GM21619 (cell line): ENCODE measurements at regions not wholly inside any gene's neighbourhood (a gene's known extent, or its start where the extent isn't known, plus 50 kb on each side); places are given as distances from the start of the nearest gene placed in this dataset.
A peak's percentile ranks its signal among the peaks of the same experiment; 100 is the strongest.

Source experiments
- ATAC-seq: cut with Tn5 transposase; IDR thresholded peaks from one replicate; pipeline ENCODE4 v1.9.1; 2021; ENCODE audit not compliant: unreplicated experiment

DNA sequence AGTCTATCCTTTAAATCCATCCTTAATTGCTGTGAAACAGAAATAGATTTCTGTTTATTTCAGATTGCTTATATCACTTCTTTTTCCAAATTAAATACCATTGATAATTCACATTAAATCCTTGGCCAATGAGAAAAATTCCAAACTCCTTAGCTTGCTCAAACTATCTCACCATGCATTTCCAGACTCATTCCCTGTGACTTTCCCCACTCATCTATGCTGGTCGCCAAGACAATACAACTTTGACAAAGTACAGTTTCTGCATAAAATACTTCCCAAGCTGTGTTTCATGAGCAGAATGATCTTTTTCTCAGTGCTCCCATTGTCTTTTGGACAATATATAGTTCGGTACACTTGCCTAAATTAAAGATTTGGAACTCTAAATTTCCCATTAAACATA is 575.6 kb downstream of the CPS1 start:
- ATAC-seq, result no peak

DNA sequence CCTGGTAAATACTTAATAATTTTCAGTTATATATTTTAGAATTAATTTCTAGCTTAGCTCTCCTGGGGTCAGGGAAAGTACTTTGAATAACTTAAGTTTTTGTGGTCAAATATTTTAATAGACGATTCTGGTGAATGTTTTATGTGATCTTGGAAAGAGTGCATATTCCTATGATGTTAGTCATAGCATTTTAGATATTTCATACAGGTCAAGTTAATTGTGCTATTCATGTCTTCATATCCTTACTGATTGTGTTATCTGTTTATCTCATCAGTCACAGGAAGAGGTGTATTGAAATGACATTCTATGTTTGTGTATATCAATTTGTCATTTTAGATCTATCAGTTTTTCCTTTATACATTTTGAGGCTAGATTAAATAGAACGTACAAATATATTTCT is 576.2 kb downstream of the CPS1 start:
- ATAC-seq, result no peak

DNA sequence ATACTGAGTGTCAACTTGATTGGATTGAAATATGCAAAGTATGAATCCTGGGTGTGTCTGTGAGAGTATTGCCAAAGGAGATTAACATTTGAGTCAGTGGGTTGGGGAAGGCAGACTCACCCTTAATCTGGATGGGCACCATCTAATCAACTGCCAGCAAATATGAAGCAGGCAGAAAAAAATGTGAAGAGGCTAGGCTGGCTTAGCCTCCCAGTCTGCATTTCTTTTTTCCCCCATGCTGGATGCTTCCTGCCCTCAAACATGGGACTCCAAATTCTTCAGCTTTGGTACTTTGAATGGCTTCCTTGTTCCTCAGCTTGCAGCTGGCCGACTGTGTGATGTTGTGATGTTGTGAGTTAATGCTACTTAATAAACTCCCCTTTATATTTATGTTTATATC is 577.4 kb downstream of the CPS1 start:
- no peak for ATAC-seq

DNA sequence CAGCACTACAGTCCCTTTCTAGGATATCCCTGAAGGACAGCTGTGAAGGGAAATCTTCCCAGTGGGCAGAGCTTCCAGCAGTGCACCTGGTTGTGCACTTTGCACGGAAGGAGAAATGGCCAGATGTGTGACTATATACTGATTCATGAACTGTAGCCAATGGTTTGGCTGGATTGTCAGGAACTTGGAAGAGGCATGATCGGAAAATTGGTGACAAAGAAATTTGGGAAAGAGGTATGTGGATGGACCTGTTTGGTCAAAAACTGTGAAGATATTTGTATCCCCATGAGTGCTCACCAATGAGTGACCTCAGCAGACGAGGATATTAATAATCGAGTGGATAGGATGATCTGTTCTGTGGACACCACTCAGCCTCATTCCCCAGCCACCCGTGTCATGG is 582.2 kb downstream of the CPS1 start:
- no peak for ATAC-seq

DNA sequence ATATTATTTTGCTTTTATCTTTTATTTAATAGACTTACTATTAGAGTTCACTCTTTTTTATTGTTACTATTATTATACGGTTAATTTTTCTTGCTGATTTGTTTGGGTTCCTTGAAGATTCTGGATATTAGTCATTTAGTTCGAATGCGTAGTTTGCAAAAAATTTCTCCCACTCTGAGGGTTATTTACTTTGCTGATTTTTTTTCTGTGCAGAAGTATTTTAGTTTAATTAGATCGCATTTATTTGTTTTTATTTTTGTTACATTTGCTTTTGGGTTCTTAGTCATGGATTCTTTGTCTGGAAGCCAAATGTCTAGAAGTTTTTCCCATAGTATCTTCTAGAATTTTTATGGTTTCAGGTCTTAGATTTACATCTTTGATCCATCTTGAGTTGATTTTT is 585.2 kb downstream of the CPS1 start:
- no peak for ATAC-seq

DNA sequence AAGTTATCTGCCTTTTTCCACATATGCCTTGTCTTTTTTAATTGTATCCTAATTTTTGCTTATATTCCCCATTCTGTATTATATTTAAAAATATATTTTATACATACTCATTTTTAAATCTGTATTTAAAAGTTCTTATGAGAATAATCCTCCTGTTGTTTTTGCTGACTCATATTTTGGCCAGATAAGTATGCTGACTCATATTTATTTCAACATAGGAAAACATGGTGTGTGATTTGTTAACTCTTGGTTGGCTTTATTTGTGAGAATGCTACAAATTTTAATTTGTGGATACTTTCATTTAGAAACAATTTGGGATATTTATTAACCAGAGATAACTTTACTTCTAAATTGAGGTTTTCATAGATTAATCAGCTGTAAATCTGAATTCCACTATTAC is 587.7 kb downstream of the CPS1 start:
- ATAC-seq, result no peak

DNA sequence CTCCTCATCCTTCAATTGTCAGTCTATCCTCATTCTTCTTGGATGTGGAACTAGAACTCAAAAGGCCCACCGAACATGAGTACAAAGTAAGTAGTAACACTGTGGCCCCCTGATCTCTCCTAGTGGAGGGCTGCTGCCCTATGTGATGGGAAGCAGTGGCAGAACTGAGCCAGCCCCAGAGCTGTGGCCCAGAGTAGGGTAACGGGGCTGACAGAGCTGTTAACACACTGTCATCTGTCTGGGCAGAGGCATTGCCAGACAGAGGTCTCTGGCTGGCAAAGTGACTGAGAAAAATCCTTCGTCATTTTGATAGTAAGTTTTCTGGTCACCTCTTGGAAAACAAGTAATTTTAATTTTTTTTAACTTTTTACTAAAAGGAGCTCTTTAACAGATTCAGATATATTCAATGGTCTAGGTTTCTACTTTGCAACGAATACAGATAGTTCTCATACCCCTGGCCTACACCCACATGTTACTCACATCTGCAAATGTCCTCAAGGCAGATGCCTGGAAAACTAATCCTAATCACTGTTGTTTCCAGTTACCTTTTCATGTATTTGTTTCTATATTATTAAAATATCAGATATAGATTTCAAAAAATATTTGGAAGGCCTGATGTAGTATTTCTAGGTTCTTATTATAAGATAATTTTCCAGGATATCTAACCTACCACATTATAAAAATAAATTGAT is 588.7 kb downstream of the CPS1 start:
- ATAC-seq, result no peak

DNA sequence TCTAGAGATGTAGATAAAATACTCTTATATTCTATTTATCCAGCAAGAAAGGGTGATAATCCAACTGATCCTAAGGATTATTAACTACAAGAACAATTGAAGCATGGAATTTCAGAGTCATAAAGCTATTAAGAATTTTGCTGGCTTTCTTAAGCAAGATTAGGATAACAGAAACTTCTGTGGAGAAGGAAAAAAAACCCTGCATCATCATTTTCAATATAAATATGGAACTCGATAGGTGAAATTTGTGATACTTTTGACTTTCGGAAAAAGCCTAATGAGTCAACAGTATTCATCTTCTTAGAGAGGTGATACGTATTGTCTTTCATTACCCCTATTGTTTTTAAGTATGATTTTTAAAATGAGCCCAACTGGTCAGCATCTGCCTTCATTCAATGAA is 593.3 kb downstream of the CPS1 start:
- ATAC-seq, result no peak

DNA sequence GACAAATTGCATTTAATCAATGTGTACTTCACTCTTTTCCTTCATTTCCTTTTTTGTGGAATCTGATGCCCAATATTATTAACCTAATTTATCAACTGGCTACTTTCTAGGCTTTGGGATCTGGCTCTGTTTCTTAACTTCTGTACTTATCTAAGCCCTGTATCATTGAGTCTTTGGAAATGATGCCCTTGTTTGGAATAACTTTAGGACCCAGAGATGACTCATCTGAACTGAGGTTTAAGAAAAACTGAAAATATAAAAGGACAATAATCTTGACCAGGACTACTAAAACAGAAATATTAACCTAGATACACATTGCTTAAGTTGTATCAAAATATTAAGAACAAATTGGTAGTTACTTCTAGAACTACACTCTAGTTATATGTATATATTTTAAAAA is 600.8 kb downstream of the CPS1 start:
- ATAC-seq, result no peak

DNA sequence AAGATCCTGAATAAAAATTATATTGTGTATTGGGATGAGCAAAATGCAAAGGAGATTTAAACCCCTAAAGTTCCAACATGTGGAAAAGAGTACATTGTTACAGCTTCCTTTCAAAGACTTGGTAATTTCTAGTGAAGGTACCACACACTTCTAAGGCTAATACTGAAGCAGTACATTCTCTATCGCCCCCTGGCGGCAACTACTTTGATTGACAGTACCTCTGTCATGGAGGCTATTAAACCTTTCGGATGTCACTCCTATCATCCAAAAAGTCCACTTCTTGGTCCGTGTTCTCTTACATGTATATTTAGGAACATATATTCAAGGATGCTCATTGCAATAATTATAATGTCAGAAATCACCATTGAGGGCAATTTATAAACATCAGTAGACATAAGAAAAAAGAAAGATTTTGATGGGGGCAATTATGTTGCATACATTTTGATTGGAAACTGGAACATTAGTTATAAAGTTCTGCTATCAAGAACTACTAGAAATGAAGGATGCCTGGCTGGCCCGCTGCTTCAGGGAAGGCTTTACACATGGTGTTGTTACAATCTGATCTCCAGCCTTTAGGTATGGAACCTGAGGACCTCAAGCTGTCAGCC is 601.6 kb downstream of the CPS1 start:
- ATAC-seq, result peak; percentile 99

DNA sequence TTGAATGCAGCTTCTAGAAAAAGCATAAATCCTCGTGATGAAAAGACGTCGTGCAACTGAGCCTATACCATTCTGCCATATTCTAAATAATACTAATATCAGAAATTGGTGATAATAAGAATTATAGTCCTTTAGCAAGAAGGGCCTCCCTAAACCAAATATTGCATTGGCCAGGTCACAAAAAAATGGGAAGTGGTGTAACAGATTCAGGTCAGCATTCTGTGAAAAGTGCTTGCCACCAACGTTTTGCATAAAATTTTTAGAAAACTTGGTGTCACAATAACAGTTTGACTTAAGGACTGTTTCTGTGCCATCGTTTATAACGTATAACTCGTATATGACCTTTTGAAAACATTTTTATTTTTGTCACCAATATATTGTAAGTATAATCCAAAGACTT is 603.6 kb downstream of the CPS1 start:
- no peak for ATAC-seq

DNA sequence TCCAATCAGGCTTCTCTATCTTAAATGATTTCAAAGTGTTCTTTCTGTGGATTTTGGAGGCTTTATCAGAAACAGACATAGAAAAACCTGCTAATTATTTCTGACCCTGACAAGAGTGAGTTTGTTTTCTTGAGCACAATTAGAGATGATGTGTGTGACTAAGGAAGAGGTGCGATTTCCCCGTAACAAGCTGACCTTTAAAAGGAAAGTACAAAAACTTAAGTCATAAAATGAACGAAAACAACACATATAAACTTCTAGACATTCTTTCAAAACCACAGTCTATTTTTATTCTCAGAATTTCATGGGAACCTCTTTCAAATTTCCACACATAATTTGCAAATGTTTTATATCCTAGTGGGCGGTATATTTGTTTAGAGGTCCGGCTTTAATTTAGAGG is 604.8 kb downstream of the CPS1 start:
- no peak for ATAC-seq

DNA sequence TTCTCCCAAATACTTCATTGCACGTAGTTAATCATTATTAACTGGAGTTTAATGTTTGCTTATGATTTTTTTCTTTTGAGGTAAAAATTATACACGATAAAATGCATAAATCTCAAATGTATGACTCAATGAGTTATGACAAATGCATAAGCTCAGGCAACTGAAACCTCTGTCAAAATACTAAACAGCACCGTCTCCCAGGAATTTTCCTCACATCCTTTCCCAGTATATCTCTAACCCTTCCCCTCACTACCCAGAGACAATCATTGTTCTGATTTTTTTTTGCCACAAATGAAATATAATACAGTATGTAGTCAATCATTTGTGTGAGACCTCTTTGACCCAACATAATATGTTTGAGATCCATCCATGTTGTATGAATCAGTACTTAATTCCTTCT is 606.5 kb downstream of the CPS1 start:
- no peak for ATAC-seq

DNA sequence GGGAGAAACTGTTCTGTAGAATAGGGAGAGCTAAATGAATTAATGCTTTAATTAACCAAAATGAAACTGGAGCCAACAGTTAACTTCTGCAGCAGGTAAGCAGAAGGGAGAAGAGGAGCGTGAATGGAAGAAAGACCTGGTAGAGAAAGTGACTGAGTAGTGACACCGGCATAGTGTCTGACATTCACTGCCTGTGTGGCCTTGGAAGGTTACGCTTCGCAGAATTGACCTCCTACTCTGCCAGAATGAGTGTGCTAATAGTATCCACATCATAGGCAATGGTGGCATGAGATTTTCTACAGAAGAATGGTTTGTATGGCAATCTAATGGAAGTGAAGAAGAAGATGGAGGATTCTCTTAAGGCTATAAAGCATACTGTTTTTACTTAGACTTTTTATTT is 614.4 kb downstream of the CPS1 start:
- no peak for ATAC-seq

DNA sequence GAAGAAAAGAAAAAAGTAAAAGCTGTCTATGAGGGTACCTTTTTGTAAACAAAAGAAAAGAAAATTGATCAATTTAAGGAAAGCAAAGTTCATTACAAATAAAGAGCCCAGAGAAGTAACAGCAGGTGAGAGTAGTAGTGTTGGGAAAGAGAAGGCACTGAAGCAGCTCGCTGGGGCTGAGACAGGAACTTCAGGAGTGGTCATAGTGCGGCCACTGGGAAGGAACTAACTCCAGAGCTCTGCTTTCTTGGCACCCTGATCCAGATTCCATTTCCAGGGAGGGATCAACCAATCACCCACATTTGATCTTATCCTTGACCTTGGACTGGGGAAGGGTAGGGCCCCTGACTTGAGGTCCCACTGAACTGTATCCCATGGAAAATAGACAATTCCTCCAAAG is 617.6 kb downstream of the CPS1 start:
- ATAC-seq, result no peak

DNA sequence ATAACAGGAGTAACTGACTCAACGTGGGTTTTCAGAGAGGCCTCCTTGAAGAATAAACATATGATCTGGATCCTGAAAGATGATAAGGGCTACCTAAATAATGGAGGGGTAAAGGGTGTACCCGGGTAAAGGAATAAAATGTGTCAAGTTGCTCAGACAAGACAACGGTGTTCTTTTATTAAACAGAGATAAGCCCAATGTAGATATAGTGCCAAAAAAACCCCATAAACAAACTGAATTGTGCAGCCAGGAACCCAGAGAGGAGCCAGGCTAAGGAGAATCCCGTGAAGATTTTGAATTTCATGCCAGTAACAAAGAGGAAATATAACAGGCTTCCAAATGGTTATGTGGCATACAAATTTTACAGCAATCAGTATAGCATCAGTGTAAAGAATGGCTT is 618.2 kb downstream of the CPS1 start:
- ATAC-seq, result no peak

DNA sequence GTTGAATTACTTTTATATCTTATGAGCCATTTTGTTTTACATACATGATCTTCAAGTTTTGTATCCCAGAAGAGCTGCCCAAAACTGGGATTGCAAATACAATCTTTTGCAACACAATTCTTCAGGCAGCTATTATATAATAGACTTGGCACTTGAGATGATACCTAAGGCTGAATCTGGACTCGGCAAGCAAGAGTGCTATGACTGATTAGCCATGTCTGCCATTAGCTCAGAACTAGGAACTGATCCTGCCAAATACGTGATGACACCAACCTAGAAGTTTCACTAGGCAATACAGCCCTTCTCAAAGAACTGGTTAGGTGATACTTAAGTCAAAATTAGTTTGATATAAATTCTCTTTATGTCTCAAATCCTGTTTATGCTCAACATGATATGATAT is 619.6 kb downstream of the CPS1 start:
- no peak for ATAC-seq

DNA sequence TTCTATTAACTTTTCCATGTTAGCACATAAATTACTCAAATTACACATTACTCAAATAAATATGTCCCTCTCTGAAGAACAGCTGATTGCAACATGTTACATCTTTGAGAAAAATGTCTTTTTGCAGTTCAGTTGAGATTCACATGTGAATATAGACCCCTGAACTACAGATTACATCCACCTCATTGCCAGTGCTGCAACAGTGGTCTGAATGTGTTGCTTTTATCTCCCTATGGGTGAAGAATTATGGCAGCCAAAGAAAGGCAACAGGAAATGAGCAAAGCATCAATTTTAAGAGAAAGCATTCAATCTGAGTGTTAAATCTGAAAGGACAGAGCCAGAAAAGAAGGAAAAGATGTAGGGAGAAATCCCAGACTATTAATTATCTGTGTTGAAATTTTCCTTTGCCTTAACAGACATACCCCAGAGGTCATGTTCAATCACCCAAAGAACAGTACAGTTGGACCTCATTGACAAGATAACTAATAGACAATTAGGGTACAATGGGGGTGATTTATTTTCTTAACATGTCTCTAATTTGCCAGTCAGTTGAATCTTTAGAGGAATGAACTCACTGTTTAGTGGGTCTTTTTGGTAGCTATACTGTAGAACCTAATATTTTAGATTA is 620.2 kb downstream of the CPS1 start:
- no peak for ATAC-seq

DNA sequence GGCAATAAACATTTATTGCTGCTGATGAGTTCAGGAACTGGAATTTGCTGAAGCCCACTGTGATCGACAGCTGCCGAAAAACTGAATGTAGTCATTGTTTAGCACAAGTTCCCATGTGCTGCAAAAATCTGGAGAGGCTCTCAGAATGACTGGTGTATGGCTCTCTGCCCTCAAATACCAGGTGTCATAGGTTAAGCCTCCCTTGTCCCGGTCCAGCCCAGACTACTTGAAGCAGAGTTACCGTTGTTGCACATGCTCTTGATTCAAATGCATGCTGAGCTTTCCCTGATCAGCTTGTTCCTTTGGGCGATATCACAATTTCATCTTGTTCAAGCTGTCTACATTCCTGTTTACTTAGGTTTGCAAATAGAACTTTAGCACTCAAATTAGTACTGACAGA is 625.2 kb downstream of the CPS1 start:
- no peak for ATAC-seq

DNA sequence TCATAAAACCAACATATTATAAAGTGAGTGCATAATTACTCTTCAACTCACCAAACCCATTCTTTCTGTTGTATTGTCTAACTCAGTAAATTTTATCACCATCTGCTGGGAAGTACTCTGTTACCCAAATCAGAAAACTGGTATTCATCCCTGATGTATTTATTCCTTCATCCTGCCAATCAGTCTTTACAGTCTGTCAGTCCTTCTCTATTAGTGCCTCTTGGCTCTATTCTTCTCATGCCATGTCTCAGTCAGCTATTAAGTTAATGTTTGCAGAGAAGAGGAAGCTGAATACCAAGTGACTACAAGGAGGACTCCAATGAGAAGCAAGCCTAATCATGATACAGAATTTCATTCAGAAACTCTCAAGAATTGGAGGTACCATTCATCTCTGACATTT is 631.2 kb downstream of the CPS1 start:
- no peak for ATAC-seq

DNA sequence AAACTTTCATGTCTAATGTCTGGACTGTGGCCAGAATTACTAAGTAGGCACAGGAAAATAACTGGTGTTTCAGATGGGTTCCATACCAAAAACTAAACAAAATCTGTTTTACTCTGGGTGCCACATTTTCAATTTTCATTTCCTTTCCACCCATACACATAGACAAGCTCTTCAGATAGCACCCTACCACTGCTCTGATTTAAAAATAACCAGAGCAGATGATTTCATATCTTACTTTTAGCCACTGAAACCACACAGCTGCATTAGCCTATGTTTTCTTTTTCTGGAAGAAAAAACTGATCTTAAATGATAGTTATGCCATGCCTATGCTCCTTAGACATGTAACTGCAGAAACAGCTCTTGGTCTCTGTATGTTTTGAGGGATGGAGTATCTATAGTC is 647.6 kb downstream of the CPS1 start:
- ATAC-seq, result peak; percentile 73

DNA sequence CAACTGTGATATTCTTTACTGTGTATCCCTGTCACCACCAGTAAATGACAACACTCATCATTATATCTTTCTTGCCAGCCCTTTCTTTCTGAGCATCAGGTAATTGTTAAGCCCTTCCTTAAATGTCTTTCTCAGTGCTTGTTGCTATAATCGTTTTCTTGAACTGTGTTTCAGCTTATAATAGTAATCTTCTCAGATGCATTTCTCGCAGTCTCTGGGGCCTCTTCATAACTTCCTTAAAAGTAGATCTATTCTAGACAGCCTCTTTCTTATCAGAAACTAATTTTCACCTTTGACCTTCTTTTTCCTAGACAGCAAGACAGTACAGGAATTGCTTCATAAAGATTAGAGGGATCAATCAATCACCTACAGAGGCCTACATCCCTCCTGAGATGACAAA is 648.1 kb downstream of the CPS1 start:
- ATAC-seq, result peak; percentile 21

DNA sequence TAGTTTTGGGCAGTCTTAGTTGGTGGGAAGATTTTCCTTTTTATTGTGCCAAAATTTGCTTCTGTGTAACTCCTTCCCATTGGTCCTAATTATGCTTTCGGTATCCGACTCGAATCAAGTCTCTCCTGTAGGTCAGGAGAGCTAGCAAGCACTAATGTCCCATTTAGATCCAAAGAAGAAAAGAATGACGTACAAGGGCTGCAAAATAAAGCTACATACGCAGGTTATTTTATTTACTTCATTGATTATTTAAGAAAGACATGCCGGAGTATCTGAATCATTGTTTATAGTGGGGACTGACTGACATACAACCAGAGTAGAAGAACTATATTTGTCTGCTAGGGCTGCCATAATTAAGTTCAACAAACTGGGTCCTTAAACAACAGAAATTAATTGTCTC is 648.5 kb downstream of the CPS1 start:
- ATAC-seq, result no peak
